ENCODE measurements at regions not wholly inside any gene's neighbourhood (a gene's known extent, or its start where the extent isn't known, plus 50 kb on each side); places are given as distances from the start of the nearest gene placed in this dataset.
"Not testable (repeated sequence)": the region's sequence is repeated elsewhere in the genome, so short reads cannot be mapped to it uniquely, and the experiment has no call there.

GRCh38 chr12:92244036-92244435 is 98.4 kb upstream of the BTG1 start:
- DNase-seq = no peak

- DNase-seq = no peak
These were observed 97.3 kb upstream of the BTG1 start for GRCh38 chr12:92242907-92243306.

- no peak for DNase-seq
These were observed 92.3 kb upstream of the BTG1 start for GRCh38 chr12:92237762-92238523.

GRCh38 chr12:92237262-92237661 is 91.6 kb upstream of the BTG1 start:
- no peak for DNase-seq

GRCh38 chr12:92235703-92236472 is 90.2 kb upstream of the BTG1 start:
- no peak for DNase-seq

GRCh38 chr12:92234533-92234932 is 88.9 kb upstream of the BTG1 start:
- no peak for DNase-seq

- no peak for DNase-seq
These were observed 87.8 kb upstream of the BTG1 start for GRCh38 chr12:92233346-92234015.

- DNase-seq = not testable (repeated sequence)
These were observed 86.8 kb upstream of the BTG1 start for GRCh38 chr12:92232371-92232932.

- DNase-seq = not testable (repeated sequence)
These were observed 86.3 kb upstream of the BTG1 start for GRCh38 chr12:92231945-92232344.

- not testable (repeated sequence) for DNase-seq
These were observed 85.9 kb upstream of the BTG1 start for GRCh38 chr12:92231532-92231931.

GRCh38 chr12:92229381-92229780 is 83.7 kb upstream of the BTG1 start:
- DNase-seq = no peak

- no peak for DNase-seq
These were observed 81.3 kb upstream of the BTG1 start for GRCh38 chr12:92226961-92227360.

- DNase-seq = no peak
These were observed 80.5 kb upstream of the BTG1 start for GRCh38 chr12:92226071-92226661.

- no peak for DNase-seq
These were observed 79.2 kb upstream of the BTG1 start for GRCh38 chr12:92224685-92225331.

GRCh38 chr12:92223481-92223880 is 77.8 kb upstream of the BTG1 start:
- no peak for DNase-seq

- DNase-seq = no peak
These were observed 76.1 kb upstream of the BTG1 start for GRCh38 chr12:92221656-92222315.

- DNase-seq = no peak
These were observed 72.9 kb upstream of the BTG1 start for GRCh38 chr12:92218394-92219077.

GRCh38 chr12:92216092-92216491 is 70.4 kb upstream of the BTG1 start:
- no peak for DNase-seq

- DNase-seq = no peak
These were observed 69.7 kb upstream of the BTG1 start for GRCh38 chr12:92215358-92215757.

GRCh38 chr12:92213166-92213565 is 67.5 kb upstream of the BTG1 start:
- DNase-seq = no peak

GRCh38 chr12:92210071-92210470 is 64.4 kb upstream of the BTG1 start:
- no peak for DNase-seq
